CD4-positive, alpha-beta T cell (primary cell): ENCODE measurements at regions not wholly inside any gene's neighbourhood (a gene's known extent, or its start where the extent isn't known, plus 50 kb on each side); places are given as distances from the start of the nearest gene placed in this dataset.

Experiments
- ATAC-seq: fragments of 200-7000 bp; cut with Tn5 transposase; one replicate; pipeline ENCODE4 v1.10.0; 2022; ENCODE audit warnings: mild to moderate bottlenecking; ENCODE audit not compliant: poor library complexity
- CTCF ChIA-PET: fragments of 350-600 bp; sonication (Branson Sonifier 250); formaldehyde crosslinking; loops from one replicate; lab custom pipeline; 2021; ENCODE audit warnings: antibody characterized with exemption, inconsistent platforms; lab: Charles Lee
- POLR2A ChIA-PET: fragments of 350-600 bp; sonication (Branson Sonifier 250); formaldehyde crosslinking; loops from one replicate; lab custom pipeline; 2021; ENCODE audit warnings: antibody characterized with exemption, inconsistent platforms; lab: Charles Lee
- DNase-seq, 14 experiments: peaks; one replicate each; pipeline ENCODE4 v3.0.0-alpha.2; 2013 to 2020; ENCODE audit warnings: mixed read lengths in 2 of 14
- H3K27ac ChIP-seq, 2 donors: one replicate each; pipeline versions ENCODE4 v1.5.1 to v1.7.0; 2013; ENCODE audit warnings: low read length in 2 of 2, low read depth in 1 of 2, mild to moderate bottlenecking in 1 of 2
- H3K27me3 ChIP-seq, 2 experiments: 1 replicate in 1 of 2; 2 replicates in 1 of 2; pipeline versions ENCODE4 v1.6.1 to v1.7.0; 2013; ENCODE audit warnings: low read length in 2 of 2, control low read depth in 1 of 2, mild to moderate bottlenecking in 1 of 2, moderate library complexity in 1 of 2; ENCODE audit not compliant: insufficient read depth in 2 of 2, control insufficient read depth in 1 of 2
- H3K36me3 ChIP-seq: one replicate; pipeline ENCODE4 v1.6.1; 2013; ENCODE audit warnings: low read length, control low read depth; ENCODE audit not compliant: insufficient read depth
- H3K4me1 ChIP-seq: one replicate; pipeline ENCODE4 v1.6.1; 2013; ENCODE audit warnings: low read length, control low read depth; ENCODE audit not compliant: insufficient read depth
- H3K4me3 ChIP-seq: one replicate; pipeline ENCODE4 v1.5.1; 2013; ENCODE audit warnings: mild to moderate bottlenecking, low read length, moderate library complexity
- H3K9me3 ChIP-seq, 2 experiments: 1 replicate in 1 of 2; 2 replicates in 1 of 2; pipeline versions ENCODE4 v1.6.1 to v1.7.0; 2013; ENCODE audit warnings: low read length in 2 of 2, mild to moderate bottlenecking in 2 of 2, control low read depth in 1 of 2, moderate library complexity in 1 of 2; ENCODE audit not compliant: control insufficient read depth in 1 of 2, insufficient read depth in 1 of 2
- H3K27ac Mint-ChIP-seq: one replicate; pipeline ENCODE4 v1.8.0; 2020; ENCODE audit warnings: mixed read lengths
- H3K27me3 Mint-ChIP-seq: one replicate; pipeline ENCODE4 v1.8.0; 2021; ENCODE audit warnings: mixed read lengths
- H3K36me3 Mint-ChIP-seq: one replicate; pipeline ENCODE4 v1.8.0; 2021; ENCODE audit warnings: low read depth, mixed read lengths
- H3K4me1 Mint-ChIP-seq: one replicate; pipeline ENCODE4 v1.8.0; 2021; ENCODE audit warnings: low read depth, mixed read lengths
- H3K4me3 Mint-ChIP-seq: one replicate; pipeline ENCODE4 v1.8.0; 2020; ENCODE audit warnings: mild to moderate bottlenecking, mixed read lengths
- H3K9me3 Mint-ChIP-seq: one replicate; pipeline ENCODE4 v1.8.0; 2020; ENCODE audit warnings: mixed read lengths
- CTCF ChIP-seq: fragments of 200-600 bp; IDR thresholded peaks from one replicate; pipeline ENCODE4 v1.8.0; 2022; ENCODE audit warnings: antibody characterized with exemption, mild to moderate bottlenecking
- intact Hi-C, 2 experiments: fragments of 100-400 bp; cut with DNase I in 1 of 2; cut with micrococcal nuclease in 1 of 2; formaldehyde crosslinking; loops; one replicate each; pipeline versions ENCODE4 v1.15.1 to v1.9.0; 2023 to 2025; cut with DNase I, micrococcal nuclease

GRCh38 chr20:21874127-21874526, 168.7 kb downstream of the PAX1 start:
- H3K36me3 ChIP-seq: no peaks in the 10 kb centered on the region
- Mint-ChIP-seq H3K4me3 (no peak overlapping the region), H3K27me3 (no peaks in the 10 kb centered on the region), H3K4me1 (no peaks in the 10 kb centered on the region), H3K36me3 (no peaks in the 10 kb centered on the region), H3K9me3 (peaks cover 19% of the 10 kb centered on the region), H3K27ac (no peak overlapping the region)
- CTCF ChIA-PET: no interaction called here
- H3K27me3 ChIP-seq: no peaks in the 10 kb centered on the region
- H3K4me1 ChIP-seq: no peaks in the 10 kb centered on the region
- no peak overlapping the region for H3K4me3 ChIP-seq
- POLR2A ChIA-PET: no interaction called here
- H3K27ac ChIP-seq: no peak overlapping the region
- intact Hi-C loops: no loop called here
- DNase-seq (no peak), ATAC-seq (no peak)
- H3K9me3 ChIP-seq: peaks cover 4 to 6% of the 10 kb centered on the region in 2 experiments
- no peak for TF ChIP-seq CTCF

- no peaks in the 10 kb centered on the region for H3K36me3 Mint-ChIP-seq
- no peak for DNase-seq
- POLR2A ChIA-PET: no interaction called here
- CTCF ChIA-PET: no interaction called here
- no peak overlapping the region for H3K4me3 Mint-ChIP-seq
- H3K27ac Mint-ChIP-seq: no peak overlapping the region
- no peak overlapping the region for H3K4me3 ChIP-seq
- H3K27ac ChIP-seq: no peak overlapping the region
- no peaks in the 10 kb centered on the region for H3K36me3 ChIP-seq
- intact Hi-C loops: no loop called here
- H3K4me1 Mint-ChIP-seq: no peaks in the 10 kb centered on the region
- no peaks in the 10 kb centered on the region for H3K27me3 ChIP-seq
- peaks cover 19% of the 10 kb centered on the region for H3K9me3 Mint-ChIP-seq
- no peak for ATAC-seq
- H3K9me3 ChIP-seq: peaks cover 4 to 6% of the 10 kb centered on the region in 2 experiments
- TF ChIP-seq CTCF: no peak
- H3K27me3 Mint-ChIP-seq: no peaks in the 10 kb centered on the region
- no peaks in the 10 kb centered on the region for H3K4me1 ChIP-seq
These were observed 167.8 kb downstream of the PAX1 start for GRCh38 chr20:21873291-21873690.

GRCh38 chr20:21867811-21868210, 162.3 kb downstream of the PAX1 start:
- CTCF ChIA-PET: no interaction called here
- POLR2A ChIA-PET: no interaction called here
- H3K36me3 Mint-ChIP-seq: no peaks in the 10 kb centered on the region

More at GRCh38 chr20:21867811-21868210, 162.3 kb downstream of the PAX1 start:
- Mint-ChIP-seq H3K4me3 (no peak overlapping the region), H3K27ac (no peak overlapping the region), H3K4me1 (no peaks in the 10 kb centered on the region), H3K27me3 (no peaks in the 10 kb centered on the region), H3K9me3 (peaks cover 5% of the 10 kb centered on the region)
- TF ChIP-seq CTCF: no peak
- no peaks in the 10 kb centered on the region for H3K27me3 ChIP-seq
- no peaks in the 10 kb centered on the region for H3K36me3 ChIP-seq
- no peaks in the 10 kb centered on the region for H3K4me1 ChIP-seq
- no peak overlapping the region for H3K4me3 ChIP-seq
- H3K27ac ChIP-seq: no peak overlapping the region
- no peak for DNase-seq
- intact Hi-C loops: no loop called here
- peaks cover 0 to 7% of the 10 kb centered on the region in 2 experiments for H3K9me3 ChIP-seq
- ATAC-seq: no peak
